ENCODE measurements at regions not wholly inside any gene's neighbourhood (a gene's known extent, or its start where the extent isn't known, plus 50 kb on each side); places are given as distances from the start of the nearest gene placed in this dataset.

DNA sequence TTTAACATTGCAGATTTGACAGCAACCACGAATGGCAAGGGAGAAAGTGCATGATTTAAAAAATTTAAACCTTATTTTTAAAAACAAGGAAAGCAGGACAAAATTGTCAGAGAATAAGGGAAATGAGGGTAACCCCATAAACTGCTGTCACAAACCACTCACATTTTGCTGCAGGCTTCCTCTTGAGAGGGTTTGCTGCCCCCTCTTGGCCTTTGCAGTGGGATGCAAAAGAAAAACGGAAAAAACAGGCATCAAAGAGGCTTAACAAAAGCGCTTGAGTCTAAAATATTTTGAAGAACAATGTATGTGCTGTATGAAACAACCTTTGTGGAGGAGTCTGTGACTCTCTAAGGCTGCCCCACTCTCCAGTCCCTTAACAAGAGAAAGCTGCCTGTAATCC is 91.6 kb downstream of the TMX3 start:
- DNase-seq (ENCODE audit: low spot score), result peak; percentile 82

DNA sequence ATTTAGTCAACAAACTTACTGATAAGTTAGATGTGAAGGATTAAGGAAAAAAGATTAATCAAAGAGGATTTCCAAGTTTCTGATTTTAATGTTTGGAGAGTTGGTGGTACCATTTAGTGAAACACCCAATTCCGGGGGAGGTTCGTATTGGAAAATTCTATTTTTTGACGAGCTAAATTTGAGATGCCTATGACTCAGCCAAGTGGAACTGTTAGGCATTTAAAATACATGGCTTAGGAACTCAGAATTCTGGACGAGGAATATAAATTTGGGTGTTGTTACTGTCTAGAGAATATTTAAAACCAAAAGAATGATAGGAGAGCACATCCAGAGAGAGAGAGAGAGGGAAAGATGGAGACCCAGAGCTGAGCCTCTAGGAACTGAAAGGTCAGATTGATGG is 103.6 kb downstream of the TMX3 start:
- peak; percentile 5 for DNase-seq (ENCODE audit: low spot score)

DNA sequence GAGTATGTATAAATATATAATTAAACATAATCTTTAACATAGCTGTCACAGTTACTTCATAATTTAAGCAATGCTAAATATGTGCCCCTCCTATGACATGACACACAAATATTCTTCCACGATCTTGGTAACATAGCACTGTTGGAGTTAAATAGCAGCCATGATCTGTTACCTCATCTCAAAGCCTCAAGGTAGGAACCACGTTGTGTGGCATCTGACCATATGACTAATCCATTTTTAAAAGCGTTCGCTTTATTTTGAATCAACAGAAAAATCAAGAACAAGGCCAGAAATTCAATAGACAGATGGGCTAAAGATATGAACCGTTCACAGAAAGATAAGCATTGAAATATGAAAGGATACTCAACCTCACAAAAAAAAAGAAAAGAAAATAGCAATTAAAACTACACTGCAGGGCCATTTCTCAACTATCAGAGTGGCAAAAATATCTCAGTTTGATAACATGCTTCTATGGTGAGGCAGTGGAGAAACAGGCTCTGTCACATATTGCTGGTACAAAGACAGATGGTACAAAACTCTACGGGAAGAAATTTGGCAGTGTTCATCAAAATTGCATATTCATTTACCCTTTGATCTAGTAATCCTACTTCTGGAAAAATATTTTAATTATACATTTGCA is 105.9 kb downstream of the TMX3 start:
- peak; percentile 38 for DNase-seq (ENCODE audit: low spot score)

DNA sequence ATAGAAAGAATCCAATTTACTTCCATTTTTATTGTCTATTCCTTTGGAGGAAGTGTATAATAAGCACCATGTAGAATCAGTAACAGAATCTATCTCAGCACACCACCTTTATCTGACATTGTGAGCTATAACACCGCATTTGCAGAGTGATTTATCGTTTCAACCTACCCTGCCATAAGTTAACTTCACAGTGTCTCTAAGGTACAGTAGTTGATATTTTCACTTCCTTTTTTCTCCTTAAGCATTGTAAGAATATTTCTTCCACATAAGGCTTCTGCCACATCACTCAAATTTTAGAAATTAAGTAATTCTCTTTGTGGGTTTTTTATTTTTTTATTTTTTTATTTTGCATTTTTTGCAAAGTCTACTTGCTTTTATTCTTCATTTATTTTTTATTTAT is 107.1 kb downstream of the TMX3 start:
- DNase-seq (ENCODE audit: low spot score), result no peak

DNA sequence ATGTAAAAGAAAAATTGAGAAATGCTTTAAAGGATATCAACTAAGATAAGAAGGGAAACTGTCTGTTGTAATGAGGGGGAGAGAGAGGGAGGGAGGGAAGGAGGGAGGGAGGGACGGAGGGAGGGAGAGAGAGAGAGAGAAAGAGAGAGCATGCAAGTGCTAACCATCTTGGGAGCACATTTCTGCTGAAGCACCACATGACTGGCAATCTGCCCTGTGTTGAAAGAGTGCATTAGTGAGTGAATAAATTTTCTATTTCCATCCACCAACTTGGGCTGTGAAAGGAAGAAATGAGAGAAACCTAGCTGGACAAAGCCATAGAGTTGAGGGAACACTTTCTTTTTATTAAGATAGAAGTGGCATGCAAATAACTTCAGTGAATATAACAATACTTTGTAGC is 110.7 kb downstream of the TMX3 start:
- no peak for DNase-seq (ENCODE audit: low spot score)

DNA sequence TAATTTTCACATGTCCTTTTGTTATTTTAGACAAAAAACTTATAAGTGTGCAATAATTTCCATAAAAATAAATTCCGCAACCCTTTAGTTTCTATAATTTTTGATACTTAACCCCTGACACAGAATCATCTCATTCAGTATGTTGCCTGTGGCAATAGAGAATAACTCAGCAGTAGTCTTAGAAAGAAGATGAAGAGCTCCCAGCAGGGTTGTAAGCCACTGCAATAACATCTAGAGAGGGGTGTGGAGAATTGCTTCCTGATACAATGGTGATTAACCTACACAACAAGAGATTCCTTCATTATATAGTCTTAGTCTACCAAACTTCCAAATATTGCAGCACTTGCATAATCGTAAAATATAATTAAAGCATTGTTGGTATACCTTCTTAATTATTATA is 118.9 kb downstream of the TMX3 start:
- no peak for DNase-seq (ENCODE audit: low spot score)

DNA sequence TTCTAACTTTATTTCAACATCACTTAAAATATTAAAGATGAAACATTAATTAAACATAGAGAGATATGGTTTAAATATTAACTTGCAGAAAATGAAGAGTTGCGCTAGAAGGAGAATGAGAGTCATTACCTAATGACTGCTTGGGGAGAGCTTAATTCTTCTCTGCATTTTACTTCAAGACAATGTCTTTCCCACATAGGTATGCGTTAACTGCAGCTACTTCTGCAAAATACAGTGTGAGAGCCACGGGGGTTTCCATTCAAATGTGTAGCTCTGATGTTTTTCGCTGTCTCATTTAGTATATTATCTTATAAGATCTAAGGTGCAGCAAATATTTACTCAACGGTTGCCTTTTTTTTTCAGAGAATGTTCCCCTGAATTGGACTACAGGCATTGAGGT is 126.7 kb downstream of the TMX3 start:
- DNase-seq (ENCODE audit: low spot score), result no peak

DNA sequence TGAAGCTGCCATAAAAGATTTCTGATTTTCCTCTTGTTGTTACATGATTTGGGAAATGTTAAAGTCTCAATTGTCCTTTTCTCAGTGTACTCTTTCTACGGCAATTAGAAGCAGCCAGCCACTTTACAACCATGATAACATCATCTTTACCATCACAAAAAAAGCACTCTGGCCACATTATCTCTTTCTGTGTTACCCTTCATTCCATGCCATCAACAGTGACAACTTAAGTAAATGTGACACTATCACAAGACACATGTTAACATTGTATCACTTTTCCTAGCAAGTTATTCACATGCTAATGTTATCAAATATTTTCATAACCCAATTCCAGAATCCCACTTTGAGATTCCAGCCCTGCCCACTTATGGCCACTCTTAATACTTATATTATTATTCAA is 131.2 kb downstream of the TMX3 start:
- no peak for DNase-seq (ENCODE audit: low spot score)

DNA sequence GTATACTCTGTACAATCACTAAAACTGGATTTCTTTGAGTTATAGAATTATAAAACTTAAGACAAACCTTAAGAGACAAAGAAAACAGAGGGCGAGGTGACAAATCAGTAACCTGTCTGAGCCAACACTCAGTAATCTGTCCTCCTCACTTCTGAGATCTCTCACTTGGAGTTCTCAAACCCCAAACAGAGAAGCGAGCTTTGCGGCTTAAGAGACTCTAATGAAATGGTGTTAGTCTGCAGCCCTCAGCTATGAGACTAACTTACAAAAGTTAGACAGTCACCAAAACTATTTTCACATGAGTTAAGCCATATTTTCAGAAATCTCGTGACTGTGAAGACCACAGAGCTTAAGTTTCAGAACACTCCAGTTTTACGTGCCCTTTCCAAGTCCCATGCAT is 140.6 kb downstream of the TMX3 start:
- no peak for DNase-seq (ENCODE audit: low spot score)

DNA sequence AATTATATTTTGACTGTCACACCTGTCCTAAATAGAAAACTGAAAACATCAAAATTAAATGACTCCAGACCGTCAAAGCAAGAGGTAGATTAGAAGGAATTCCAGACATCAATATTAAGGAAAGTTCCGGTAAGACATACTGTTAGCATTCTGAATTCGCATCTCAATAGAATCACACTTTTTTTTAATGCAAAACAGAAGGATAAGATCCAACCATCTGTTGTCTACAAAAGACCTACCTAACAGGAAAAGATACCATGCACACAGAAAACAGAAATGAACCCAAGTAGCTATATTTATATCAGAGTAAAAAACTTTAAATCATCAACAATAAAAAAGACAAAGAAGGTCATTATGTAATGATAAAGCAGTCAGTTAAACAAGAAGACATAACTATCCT is 145.0 kb downstream of the TMX3 start:
- no peak for DNase-seq (ENCODE audit: low spot score)

DNA sequence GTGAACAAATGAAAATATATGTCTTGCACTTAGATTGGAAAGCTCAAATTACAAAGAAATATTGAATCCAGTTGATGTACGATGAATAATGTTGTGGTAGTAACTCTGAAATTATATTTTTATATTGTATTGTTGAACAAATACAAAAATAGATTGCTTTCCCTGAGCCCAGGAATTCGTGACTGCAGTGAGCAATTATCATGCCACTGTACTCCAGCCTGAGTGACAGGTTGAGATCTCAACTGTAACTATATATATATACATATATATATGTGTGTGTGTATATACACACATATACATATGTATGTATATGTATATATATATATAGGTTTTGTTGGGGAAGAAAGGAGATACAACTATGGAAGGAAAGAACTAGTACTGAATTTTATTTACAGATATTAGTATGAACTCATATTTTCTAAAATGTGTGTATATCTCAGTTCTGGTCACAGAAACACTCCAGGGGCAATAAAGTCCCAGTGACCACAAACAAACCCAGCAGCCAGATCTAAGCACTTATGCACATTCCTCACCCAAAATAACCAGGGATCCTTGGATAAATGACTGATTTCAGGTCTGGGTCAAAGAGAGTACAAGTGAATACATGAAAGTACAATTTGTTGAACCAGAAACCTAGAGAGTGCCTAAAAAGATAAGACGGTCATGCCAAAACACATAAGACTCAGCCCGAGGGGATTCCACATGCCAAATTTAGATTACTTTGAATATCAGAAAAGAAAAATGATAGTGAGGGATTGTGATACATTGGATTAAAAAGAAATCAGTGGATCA is 146.3 kb downstream of the TMX3 start:
- no peak for DNase-seq (ENCODE audit: low spot score)

DNA sequence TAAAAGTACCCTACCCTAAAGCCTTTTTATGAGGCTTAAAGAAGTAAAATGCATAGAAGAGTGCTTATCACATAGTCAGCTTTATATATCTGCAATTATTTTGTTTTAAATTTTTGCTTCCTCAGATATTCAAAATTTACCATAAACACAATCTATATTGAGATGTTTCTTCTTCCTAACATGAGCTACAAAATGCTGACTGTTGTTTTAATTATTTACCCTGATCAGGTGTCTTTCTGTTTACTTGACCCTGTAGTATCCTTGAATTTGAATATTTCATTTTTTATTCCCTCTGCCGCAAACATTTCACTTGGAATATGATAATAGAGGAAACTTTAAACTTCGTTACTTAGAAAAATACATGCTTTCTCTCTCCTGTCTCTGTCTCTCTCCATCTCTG is 147.9 kb downstream of the TMX3 start:
- no peak for DNase-seq (ENCODE audit: low spot score)

DNA sequence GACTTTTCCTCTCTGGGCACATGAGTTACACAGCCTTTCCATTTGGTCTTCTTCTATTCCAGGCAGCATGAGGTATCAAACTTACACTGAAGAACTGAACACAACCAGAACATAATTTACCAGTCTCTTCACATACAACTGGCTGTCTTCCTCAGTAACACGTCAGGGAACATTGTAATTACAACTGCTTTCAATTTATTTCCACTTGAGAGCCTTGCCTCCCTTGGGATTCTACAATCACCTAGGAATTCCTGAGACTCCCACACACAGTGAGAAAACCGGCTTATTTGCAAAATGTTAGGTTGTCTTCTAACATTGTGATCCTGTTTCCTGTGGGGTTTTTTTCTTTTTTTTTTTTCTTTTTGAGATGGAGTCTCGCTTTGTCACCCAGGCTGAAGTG is 149.9 kb downstream of the TMX3 start:
- no peak for DNase-seq (ENCODE audit: low spot score)

DNA sequence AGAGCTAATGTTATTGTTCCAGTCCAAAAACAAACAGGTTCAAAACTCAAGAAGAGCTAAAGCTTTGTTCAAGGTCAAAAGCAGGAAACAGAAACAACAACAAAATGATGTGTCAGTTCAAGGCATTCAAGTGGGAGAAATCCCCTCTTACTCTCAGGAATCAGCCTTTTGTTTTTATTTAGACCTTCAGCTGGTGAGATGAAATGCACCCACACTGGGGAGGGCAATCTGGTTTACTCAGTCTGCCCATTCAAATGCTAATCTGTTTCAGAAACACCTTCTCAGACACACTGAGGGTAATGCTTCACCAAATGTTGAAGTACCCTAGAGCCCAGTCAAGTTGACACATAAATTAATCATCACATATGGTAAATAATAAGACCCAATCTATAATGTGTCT is 150.6 kb downstream of the TMX3 start:
- no peak for DNase-seq (ENCODE audit: low spot score)

DNA sequence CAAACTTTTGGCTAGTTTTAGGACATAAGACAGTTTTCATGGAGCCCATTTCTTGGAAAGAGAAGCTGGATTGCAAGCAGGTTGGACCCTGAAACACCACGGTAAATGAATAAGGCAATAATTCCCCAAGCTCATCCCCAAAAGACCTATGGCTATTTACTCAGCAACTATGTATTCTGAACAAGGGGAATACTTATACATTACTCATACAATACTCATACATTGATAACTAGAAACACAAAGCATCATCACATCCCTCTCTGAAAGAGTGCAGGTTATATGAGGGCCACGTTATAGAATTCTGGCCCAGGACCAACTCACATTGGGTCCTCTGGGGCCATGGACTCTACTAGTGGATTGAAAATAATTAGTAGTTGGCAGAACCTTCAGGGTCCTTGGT is 154.8 kb downstream of the TMX3 start:
- no peak for DNase-seq (ENCODE audit: low spot score)

DNA sequence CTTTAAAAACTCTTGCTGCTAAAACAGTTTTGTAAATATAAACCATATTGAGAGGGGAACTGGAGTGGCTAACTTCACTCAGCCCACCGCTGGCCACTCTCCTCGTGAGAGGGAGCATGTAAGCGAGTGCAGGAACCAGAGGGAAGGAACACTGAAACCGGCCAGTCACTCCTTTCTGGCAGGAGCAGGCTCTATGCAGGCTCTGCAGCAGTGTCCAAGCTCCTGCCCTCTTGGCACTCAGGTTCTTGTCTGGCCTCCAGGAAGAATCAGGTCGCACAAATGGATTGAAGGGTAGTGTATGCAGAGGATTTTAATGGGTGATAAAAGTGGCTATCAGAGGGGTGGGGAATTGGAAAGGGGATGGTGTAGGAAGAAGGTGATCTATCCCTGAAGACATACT is 157.7 kb downstream of the TMX3 start:
- DNase-seq (ENCODE audit: low spot score), result no peak

DNA sequence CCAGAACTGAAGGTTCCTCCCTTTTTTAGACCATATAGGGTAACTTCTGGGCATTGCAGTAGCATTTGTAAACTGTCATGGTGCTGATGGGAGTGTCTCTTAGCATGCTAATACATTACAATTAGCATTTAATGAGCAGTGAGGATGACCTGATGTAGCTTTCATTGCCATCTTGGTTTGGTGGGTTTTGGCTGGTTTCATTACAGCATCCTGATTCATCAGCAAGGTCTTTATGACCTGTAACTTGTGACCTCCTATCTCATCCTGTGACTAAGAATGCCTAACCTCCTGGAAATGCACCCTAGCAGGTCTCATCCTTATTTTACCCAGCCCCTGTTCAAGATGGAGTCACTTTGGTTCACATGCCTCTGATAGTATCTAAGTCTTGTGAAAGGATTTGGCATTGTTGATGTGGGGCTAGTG is 159.0 kb downstream of the TMX3 start:
- DNase-seq (ENCODE audit: low spot score), result no peak

DNA sequence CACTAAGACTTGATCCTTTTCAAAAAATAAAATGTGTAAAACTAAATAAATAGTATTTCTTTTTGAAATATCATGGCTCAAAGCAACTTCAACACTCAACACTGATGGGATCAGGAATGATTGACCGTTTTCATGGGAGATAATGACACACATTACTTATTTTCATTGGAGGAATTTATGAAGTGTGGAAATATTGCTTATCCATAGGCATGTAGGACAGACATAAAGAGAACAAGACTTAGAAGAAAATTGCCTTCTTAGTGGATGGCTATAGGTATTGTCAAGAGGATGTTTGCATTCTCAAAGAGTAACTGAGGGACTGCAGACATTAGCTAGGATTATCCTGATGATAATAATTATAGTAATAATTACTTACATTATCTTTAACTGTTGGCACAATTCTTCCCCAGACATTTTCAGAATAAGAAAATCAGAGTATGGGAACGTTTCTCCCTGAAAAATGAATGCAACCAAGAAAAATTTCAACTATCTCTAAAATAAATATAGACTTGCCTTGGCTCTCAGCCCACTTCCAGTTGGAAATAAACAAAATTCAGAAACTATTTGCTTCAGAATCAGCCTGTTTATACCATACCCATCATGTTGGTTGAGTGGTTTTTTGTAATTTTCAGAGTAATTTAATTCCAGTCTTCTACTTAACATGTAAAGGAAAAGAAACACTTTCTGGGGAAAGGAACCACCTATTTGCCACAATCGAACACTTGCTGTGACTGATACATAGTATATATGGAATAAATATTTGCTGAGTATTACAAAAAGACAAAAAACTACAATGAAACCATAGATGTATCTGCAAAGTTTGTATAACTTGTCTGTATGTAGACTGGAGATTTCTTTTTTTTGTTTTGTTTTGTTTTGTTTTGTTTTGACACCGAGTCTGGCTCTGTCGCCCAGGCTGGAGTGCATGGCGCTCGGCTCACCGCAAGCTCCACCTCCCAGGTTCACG is 165.7 kb downstream of the TMX3 start:
- DNase-seq (ENCODE audit: low spot score), result no peak

DNA sequence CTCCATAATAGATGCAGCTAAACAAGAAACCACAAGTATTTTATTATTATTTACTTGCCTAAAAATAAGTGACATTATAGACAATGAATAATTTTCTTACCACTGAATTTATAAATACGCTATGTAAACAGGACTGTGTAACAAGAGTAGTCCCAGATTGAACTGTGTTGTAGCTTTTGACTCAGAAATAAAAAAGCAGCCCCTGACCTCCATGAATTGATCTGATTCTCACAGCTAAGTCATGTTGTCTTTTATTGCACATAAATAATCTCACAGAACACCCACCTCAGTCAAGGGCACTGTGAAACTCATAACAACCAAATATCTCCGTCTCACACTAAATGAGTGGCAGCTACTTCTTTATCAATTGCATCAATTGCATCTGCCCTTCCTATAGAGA is 171.6 kb downstream of the TMX3 start:
- no peak for DNase-seq (ENCODE audit: low spot score)

DNA sequence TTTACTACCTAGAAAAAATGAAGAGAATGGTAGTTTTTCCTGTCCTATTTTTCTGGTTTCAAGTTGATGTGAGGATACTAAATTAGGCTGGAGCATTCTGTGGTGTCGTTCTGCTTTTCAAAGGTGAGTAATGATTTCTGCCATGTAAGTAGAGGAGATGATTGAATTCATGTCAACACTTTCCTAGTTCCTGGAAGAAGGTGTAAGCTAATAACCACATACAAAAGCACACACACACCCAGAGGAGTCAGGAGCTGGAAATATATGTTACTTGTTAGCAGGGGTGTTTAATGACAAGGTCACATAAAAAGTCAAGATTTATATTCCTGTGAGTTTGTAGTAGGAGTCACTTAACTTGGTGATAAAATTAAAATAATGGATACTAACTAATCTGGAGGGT is 172.1 kb downstream of the TMX3 start:
- DNase-seq (ENCODE audit: low spot score), result no peak

DNA sequence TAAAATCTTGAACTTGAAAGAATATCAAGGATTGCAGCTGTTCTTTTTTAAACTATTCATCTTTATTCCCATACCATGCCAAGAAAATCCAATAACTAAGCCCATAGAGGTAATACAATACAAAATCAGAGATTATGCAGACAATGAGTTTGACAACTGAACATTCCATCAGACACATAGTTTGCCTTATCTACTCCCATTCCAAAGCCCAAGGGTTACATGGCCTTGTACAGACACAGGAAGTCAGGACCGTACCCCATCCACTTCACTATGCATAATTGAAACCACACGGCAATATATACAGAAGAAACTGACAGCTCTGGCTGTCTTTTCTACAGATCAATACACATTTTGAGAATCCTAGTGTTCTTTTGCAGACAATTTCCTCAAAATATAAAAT is 181.3 kb downstream of the TMX3 start:
- no peak for DNase-seq (ENCODE audit: low spot score)

DNA sequence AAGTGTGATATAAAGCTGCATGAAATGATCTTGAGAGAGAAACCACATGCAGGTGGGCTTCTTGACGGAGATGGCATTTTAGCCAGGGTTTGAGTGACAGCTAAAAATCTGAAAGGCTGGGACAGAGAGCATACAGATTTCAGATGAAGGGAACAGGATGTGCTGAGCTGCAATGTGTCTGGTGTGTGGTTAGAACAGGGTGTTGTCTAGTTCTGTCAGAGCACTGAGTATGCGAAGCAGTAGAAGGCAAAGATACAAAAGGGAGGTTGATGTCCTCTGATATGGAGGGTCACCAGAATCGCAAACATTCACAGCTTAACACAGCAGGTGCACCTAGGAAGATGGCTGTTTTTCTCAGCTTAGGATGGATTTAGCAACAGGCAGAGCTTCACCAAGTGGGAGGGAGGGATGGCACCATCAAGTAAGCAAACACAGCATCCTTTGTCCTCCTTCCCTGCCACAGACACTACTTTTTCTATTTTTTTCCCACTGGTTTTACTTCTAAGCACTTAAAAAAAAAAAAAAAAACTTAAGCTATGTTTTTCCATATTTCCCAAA is 182.5 kb downstream of the TMX3 start:
- DNase-seq (ENCODE audit: low spot score), result peak; percentile 64

DNA sequence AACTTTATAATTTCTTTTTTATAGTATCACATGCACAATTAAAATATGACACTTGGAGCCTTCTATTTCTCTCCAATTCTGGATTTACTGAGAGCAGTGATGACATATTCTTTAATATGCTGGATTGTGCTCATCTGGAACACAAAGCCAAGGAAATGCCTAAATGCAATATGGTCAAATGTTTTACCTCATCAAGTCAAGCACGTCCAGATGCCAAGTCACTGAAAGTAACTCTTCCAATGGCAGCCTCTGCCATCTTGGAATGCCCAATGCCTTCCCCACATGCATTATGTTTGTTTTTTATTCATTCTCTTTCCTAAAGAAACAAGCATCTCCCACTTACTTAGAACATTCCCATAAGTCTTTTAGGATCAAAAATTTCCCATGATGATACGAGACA is 189.8 kb downstream of the TMX3 start:
- no peak for DNase-seq (ENCODE audit: low spot score)
